Stimulated activated naive CD4-positive, alpha-beta T cell (primary cell): ENCODE measurements at regions not wholly inside any gene's neighbourhood (a gene's known extent, or its start where the extent isn't known, plus 50 kb on each side); places are given as distances from the start of the nearest gene placed in this dataset.

ENCODE experiments used
- DNase-seq, 6 experiments: peaks; one replicate each; lab custom pipeline; 2025; lab: John Stamatoyannopoulos, UW

DNA sequence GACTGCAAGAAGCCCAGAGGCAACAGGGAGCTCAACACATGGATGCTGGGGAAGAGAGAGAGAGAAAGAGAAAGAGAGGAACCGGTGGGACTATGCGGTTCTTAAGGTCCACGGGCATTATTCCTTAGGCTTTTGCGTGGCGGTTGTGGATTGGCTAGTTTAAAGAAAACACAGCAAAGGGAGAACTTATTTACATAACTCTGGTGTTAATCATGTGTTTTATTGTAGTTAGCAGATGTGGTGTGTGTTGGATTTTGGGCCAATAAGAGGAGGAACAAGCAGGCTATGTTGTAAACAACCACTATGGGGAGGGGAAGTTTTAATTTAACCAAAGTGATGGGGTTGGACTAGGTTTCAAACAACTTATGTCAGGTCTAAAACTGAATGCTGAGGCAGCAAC, 275.3 kb upstream of the KLF12 start:
- DNase-seq, result no peak

DNA sequence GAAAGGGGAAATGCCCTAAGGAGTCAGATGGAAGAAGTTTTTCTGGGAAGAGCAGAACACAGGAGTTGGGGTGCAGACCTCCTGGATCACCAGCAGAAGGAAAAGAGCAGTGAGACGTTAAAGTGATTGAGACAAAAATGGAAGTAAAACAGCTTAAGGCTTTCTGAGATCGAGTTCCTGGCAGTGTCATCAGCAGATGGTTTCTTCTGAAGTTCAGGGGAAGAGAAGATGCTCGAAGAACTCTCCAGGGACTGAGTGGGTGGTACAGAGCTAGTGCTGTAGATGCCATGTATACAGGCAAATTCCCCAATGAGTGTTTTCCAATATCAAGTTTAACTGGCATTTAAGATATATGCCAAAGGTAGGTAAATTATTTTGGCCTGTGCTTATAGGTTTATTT, 272.2 kb upstream of the KLF12 start:
- DNase-seq, result no peak

DNA sequence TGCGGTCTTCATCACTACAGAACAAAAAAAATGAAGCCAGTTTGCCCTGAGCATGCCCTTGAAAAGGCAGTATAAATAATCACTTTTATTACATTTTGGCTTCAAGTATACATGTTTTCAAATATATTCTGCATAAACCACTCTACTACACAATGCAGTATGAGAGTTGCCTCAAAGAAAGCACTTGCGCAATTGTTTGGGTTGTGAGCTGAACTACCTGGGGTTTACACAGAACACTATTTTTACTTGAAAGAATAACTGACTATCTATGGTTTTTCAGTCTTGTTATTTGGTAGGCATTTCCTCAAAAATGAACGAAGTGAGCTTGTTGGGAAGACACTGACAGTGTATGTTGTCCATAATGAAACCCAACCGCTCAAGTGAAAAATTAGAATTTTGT, 264.4 kb upstream of the KLF12 start:
- no peak for DNase-seq

DNA sequence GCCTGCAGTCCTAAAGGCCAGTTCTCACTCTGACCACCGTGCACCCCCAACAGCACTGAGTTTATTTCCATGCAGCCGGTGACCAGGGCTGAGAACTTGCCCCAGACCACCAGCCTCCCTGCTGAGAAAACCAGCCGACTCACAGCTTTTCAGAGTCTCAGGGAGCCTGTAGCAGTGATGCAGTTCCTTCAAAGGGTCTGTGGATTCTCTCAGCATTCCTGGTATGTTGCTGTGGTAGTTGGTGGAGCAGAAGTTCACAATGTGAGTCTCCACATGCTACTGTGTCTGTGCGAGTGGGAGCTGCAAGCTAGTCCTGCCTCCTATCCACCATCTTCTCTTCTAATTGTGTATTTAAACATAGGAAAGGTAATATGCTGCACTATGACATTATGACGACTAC, 254.9 kb upstream of the KLF12 start:
- DNase-seq, result no peak

DNA sequence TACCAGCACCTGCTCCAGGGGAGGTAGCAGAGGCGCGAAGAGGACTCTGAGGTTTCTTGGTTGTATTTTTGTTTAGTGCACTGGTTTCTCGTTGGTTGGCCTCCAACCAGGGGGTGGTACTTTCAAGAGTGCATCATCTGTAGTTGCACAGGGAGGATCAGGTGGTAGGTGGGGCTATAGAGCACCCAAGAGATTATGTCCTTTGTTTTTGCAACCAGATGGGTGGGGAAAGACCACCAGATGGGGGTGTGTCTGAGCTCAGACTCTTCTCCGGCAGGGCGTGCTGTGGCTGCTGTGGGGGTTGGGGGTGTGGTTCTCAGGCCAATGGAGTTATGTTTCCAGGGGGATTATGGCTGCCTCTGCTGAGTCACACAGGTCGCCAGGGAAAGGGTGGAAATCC, 254.4 kb upstream of the KLF12 start:
- DNase-seq, result no peak

DNA sequence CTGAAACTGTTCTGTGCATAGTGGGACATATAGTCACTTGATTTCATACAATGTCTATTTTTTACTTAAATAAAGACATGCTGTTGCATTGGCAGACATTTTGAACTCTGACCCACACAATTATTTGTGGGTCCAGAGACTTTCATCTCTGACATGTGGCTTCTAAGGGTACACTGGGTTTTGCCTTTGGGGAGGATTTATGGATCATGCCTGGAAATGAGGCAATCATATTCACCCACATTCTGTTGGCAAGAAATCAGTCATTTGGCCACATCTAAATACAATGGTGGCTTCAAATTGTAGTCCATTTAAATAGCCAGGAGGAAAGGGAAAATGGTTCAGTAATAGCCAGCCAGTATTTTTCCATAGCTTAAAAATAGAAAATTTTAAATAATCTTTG, 238.3 kb upstream of the KLF12 start:
- DNase-seq, result no peak

DNA sequence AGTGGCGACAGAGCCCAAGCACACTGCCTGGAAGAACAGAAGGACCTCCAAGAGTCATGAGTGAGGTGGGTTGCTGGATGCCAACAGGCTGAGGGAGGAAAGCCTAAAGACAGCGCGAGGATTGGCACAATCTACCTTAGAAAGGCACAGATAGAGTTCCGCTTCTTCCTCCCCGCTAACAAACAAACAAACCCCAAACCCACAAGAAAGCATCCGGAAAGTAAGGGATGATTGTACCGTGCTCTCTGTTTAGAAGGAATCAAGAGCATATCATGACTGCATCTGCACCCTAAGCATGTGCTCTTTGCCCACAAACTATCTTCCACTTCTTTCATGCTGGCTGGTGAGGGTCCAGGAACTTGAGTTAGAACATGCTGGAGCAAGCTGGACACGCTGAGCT, 233.0 kb upstream of the KLF12 start:
- DNase-seq, result no peak

DNA sequence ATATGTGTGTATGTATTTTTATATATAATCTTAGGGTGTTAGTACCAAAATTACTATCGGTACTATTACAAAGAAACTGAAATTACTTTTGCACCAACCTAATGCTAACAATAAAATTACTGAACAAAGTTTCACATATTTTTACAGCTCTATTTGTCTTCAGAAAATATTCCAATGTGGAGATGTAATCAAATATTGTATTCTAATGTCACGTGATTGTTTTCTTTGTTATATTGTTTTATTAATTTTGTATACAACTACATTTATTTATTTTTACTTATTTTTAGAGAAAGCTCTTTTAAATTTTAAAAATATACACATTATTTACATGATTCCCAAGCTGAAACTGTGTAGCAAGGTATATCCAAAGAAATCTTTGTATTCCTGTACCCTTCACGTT, 227.1 kb upstream of the KLF12 start:
- no peak for DNase-seq

DNA sequence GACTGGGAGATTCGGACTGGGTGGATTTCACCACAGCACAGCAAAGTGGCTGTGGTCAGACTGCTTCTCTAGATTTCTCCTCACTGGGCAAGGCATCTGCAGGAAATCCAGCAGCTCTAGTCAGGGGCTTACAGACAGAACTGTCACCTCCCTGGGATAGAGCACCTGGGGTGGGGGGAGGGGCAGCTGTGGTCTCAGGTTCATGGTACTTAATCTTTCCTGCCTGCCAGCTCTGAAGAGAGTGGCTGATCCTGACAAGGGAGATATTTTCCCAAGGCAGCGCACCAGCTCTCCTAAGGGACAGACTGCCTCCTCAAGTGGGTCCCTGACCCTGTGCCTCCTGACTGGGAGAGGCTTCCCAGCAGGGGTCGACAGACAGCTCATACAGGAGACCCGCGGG, 212.8 kb upstream of the KLF12 start:
- DNase-seq, result no peak

DNA sequence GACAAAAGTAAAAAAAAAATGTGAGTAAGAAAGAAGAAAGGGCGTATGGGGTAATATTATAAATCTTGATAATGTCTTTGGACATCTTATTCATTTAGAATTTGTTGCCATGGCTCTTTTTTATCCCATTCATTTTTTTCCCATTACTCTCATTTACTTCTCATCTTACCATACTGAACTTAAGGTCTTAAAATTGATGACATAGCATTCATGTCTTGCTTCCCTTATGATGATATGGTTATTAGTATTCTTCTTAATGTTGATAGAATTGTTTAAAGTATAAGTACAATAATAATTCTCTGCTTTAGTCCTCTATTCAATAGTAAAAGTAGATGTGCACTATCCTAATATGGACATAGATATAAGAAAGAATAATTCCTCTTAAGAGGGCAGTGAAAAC, 204.1 kb upstream of the KLF12 start:
- no peak for DNase-seq

DNA sequence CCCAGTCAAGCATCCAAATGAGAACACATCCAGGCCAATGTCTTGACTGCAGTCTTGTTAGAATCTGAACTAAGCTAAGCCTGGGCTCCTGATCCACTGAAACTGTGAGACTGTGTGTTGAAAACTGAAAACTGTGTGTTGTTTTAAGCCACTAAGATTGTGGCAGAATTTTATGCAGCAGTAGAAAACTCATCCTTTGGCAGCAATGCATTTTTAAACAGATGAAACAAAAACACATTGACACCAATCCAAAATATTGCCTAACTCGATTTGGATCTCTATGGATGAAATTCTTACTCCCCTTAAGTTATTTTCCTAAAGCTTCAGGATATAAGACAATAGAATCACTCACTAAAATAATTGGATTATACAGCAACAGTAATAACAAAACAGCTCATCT, 202.3 kb upstream of the KLF12 start:
- no peak for DNase-seq

DNA sequence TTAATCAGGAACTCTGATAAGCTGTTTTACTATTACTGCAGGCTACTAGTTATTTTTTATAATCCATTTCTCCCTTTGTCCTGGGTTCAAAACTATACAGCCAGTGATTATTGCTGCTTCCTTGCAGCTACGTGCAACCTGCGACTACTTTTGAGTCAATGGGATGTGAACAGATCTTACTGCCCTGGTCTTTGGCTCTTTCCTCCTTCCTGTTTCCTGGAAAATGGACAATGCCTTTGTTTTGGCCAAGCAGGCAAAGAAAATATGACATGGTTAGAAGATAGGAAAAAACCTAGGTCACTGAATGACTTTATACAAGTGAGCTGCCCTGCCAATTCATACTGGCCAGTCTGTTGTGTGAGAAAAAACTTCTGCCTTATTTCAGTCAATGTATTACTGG, 201.2 kb upstream of the KLF12 start:
- DNase-seq, result no peak

DNA sequence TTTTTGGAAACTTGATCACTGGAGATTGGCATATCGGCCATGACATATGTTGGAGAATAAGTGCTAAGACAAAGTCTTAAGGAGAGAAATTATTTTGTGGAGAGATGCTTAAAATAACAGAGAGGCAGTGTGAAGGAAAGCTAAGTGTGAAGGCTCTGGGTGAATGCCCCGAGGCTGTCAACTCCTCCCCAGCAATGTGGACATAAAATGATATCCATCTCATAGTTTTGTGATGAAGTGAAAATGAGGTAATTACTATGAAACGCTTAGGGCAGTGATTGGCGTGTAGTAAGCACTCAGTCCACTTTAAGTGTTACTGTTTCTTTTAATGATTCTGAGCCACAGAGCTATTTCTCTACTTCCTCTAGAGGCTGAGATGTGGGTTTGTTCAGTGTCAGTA, 195.8 kb upstream of the KLF12 start:
- DNase-seq, result no peak

DNA sequence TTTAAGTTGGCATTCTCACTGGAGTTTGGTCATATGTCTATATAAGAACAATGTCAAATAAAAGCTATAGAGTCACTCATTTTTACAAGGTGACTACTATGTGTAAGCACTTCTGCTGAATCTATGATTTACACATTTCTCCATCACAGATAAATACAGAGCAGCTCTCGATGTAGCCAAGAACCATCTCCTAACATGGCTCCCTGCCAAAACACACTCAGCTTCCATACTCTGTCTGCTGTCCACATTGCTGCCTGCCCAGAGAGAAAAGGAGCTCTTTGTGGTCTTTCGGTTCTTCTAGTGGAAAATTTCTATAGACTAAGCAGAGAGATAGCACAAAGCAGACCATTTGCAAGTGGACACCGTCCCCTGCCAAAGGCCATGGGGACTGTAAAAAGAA, 190.9 kb upstream of the KLF12 start:
- DNase-seq, result no peak

DNA sequence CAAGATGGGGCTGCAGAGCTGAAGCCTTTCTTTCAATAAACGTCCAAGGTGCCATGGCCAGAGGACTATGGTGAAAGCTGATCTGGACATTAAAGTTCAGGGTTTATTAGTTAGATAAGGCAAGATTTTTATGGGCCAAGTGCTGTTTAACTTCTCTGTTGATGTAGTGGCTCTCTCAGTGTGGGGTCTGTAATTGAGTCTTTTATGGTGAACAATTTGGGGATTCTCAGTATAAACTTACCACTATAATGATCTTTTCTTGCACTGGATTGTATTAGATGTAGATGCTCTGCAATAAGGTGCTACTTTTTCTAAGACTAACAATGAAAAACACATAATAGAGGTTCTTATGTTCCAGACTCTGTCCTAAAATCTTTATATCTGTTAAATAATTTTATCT, 190.1 kb upstream of the KLF12 start:
- no peak for DNase-seq

DNA sequence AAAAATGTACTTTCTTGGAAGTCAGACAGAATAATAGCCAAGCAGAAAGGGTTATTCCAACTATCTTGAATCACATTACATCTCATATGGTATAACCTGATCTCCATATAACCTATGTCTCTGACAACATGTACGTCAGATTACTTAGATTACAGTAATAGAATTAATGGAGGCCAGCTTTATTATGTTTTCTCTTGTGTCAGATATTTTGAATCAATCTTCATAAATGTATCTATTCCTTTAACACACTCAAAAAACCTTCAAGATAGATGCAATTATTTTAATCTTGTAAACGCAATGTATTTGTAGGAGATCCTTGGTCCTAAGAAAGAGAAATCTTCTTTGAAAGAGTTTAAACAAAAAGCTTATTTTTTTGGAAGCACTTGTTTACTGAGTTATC, 188.4 kb upstream of the KLF12 start:
- DNase-seq, result no peak

DNA sequence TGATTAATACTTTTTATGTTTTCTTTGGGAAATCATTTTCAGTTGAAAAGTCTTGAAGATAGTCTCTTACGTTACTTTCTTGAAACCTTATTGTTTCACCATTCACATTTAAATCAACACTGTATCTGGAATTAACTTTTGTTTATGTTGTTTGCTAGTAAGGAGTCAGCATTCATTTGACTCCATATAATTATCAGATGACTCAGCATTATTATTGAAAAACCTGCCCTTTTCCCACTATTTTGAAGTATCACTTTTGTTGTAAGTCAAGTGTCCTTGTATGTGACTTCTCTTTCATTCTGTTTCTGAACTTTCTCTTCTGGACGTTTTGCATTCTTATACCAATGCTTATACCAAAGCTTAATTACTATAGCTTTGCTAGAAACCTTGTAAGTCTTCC, 186.1 kb upstream of the KLF12 start:
- DNase-seq, result no peak

DNA sequence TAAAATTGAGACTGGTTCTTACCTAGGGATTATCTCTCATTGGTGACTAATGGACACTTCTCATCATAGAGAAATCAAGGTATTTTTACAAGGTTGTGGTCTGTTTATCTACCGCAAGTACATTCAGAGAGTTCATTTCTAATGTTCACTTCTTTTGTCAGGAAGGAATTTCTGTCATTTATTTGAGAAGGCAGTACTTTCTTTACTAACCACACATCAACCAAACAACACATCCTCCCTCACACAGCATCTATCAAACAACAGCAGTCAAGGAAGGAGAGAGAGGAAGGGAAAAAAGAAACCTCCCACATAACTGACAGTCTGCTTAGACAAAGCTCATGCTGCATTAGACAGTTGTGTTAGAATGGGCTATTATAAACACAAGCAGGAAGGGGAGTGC, 182.3 kb upstream of the KLF12 start:
- DNase-seq, result no peak

DNA sequence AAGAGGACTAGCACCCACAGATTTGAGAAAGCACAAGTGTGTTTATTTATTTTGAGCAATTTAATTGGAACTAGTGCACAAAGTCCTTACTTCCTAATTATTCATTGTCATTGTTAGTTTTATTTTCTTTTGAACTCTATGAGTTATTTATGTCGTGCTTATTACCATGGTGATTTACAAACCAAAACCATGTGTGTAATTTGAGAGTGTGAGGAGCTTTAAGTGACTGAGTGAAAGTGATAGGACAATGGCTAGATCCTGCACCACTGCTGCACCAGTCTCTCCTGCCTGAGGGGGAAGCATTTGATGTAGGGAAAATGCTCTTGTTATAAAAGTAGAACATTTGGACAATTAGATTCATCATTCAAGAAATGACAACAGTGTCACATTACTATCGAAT, 172.3 kb upstream of the KLF12 start:
- no peak for DNase-seq

DNA sequence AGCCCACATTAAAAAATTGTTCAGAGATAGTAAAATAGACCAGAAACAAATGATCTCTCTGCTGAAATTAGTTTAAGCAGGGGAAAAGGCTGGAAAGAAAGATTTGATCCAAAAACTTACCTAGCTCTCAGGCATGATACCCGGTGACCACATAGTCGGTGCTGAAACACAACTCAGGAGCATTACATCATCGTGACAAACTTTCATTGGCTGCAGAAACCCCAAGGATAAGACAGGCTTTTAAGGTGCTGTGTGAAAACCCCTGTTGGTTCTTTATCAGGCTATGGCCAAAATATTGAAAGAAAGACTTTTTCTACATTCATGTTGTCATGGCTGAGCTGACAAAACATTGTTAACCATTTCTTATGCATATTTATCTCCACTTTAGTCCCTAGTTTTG, 171.7 kb upstream of the KLF12 start:
- no peak for DNase-seq

DNA sequence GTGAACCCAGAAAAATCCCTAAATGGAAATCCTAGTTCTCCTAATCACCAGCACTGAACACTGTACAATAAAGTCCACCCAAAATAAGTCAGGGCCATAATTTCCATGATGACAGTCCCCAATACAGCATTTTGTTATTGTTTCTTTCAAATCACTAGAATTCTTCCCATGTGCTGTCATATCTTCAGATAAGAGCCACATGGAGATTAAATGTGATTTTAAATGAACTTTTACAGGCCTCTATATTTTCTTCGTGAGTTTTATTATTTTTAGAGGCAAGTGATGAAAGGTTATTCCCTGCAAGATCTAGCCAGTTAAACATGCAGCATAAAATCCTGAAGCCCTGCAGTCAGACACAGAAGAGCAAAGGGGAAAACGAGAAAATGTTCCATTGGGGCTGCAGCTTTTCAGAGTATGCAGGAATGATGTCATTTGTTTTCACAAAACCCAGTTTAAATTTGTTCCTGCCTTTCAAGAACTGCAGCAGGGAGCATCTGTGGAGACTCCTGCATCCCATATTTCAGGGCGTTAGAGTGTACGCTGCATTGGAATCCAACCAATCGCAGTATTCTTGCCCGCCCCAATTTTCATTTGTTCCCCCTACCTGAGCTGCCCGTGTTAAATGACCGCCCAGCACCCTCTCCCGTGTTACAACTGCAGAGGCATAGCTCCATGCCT, 167.2 kb upstream of the KLF12 start:
- no peak for DNase-seq

DNA sequence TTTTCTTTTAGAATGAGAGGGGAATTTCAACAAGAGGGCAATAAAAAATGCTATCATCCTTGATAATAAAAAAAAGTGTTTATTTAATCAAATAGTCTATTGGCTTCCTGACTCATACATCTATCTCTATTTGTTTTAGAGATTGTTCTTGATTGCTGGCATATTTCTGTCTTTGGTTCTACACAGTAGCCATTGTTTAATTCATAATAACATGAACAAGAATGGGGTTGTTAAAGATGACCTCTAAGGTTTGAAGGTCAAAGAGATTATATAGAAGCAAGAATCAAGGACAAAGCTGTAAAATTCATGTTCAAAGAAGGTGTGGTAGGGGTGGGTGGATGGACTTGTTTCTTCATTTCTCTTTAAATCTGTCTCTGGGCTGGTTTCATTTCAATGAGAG, 166.0 kb upstream of the KLF12 start:
- DNase-seq, result no peak

DNA sequence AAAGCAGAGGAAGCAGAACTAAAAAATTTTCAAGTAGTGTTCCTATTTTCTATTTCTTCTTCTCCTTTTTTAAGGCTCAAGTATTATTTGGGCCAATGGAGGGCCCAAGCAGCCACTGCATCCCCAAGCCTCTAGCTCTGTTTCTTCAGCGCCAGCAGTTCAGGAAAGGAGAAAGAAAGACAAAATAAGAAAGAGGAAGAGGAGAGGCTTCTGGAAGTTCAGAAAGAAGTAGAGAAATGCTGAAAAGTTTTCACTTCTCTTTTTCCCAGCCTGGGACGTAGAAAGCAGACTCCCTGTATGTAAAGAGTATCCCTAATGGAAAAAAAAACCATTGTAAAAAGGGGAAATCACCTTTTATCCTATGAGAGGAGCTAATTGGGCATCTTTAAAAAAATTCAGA, 165.5 kb upstream of the KLF12 start:
- DNase-seq, result no peak

DNA sequence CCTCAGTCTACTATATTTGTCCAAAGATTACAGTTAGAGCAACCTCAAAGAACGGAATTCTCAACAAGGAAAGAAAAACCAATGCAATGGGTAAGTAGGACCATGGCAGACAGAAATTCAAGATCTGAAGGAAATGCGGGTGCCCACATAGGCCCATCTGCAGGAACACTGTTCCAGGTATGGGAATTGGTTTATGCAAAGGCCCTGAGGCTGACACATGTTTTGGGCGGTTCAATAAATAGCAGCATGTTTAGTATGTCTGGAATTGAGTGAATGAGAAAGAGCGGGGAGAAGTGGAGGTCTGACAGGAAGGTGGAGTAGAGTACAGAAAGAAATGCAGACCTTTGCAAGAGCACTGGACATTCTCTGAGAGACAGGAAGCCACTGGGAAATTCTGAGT, 164.7 kb upstream of the KLF12 start:
- no peak for DNase-seq
